ENCODE measurements at regions not wholly inside any gene's neighbourhood (a gene's known extent, or its start where the extent isn't known, plus 50 kb on each side); places are given as distances from the start of the nearest gene placed in this dataset.

DNA sequence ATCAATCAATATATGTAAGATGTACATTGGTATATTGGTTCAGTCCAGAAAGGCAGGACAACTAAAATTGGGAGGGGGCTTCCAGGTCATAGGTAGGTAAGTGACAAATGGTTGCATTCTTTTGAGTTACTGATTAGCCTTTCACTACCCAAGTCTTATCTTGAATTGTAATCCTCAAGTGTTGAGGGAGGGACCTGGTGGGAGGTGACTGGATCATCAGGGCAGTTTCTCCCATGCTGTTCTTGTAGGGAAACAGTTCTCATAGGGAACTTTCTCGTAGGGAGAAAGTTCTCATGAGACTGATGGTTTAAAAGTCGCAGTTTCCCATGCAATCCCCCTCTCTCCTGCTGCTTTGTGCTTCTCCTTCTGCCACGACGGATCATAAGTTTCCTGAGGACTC, 809.2 kb downstream of the KCNT2 start:
- TF ChIP-seq, protein P1, sequence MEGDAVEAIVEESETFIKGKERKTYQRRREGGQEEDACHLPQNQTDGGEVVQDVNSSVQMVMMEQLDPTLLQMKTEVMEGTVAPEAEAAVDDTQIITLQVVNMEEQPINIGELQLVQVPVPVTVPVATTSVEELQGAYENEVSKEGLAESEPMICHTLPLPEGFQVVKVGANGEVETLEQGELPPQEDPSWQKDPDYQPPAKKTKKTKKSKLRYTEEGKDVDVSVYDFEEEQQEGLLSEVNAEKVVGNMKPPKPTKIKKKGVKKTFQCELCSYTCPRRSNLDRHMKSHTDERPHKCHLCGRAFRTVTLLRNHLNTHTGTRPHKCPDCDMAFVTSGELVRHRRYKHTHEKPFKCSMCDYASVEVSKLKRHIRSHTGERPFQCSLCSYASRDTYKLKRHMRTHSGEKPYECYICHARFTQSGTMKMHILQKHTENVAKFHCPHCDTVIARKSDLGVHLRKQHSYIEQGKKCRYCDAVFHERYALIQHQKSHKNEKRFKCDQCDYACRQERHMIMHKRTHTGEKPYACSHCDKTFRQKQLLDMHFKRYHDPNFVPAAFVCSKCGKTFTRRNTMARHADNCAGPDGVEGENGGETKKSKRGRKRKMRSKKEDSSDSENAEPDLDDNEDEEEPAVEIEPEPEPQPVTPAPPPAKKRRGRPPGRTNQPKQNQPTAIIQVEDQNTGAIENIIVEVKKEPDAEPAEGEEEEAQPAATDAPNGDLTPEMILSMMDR (IDR thresholded peaks at IDR 0.05) = no peak
- TF ChIP-seq POLR2A (IDR thresholded peaks at IDR 0.05) = no peak

Data from heart left ventricle (tissue), 13 donors.